ENCODE measurements at regions not wholly inside any gene's neighbourhood (a gene's known extent, or its start where the extent isn't known, plus 50 kb on each side); places are given as distances from the start of the nearest gene placed in this dataset.

DNA sequence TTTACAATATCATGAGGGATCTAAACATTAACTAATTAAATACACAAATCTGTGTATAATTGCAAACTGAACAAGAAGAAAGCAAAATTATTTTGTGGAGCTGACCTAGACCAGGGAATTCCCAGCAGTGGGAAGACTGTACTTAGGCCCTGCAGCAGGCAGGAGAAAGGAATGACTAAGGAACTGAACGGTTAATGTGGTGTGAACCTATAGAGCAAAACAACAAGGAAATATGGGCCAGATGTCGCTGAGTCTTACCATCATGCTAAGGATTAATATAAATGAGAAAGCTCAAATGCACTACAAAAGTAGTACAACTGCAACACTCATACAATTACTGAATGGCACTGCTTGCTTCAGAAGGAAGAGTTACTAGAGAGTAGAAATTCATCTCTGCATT, 120.3 kb upstream of the ATXN3L start:
- no peaks in the 10 kb centered on the region for H3K79me2 ChIP-seq (ENCODE audit: control insufficient read depth, insufficient read depth, low read length)
- 42% methylated on average over 2 of the region's 2 CpGs for WGBS (ENCODE audit: insufficient coverage, insufficient replicate concordance, low lambda C conversion rate, missing lambda C conversion rate)
- no peak for TF ChIP-seq ETV6 (conservative IDR thresholded peaks at IDR 0.05 in 1 of 2, IDR thresholded peaks at IDR 0.05 in 1 of 2; ENCODE audit: borderline replicate concordance in 1 of 2, low read depth in 1 of 2)
- TF ChIP-seq RB1 (IDR thresholded peaks at IDR 0.05; ENCODE audit: borderline replicate concordance), result no peak
- no peak for TF ChIP-seq IKZF2 (IDR thresholded peaks at IDR 0.05)
- no peak for TF ChIP-seq TCF7 (IDR thresholded peaks at IDR 0.05; ENCODE audit: borderline replicate concordance)
- TF ChIP-seq RFX5 (IDR thresholded peaks at IDR 0.05; ENCODE audit: low read depth, low read length), result no peak
- no peak for TF ChIP-seq HDGF (IDR thresholded peaks at IDR 0.05)
- TF ChIP-seq MTA2 (IDR thresholded peaks at IDR 0.05; ENCODE audit: low read depth), result no peak
- no peak for TF ChIP-seq CBX3 (IDR thresholded peaks at IDR 0.05; ENCODE audit: borderline replicate concordance, low read depth)
- TF ChIP-seq, protein P1, sequence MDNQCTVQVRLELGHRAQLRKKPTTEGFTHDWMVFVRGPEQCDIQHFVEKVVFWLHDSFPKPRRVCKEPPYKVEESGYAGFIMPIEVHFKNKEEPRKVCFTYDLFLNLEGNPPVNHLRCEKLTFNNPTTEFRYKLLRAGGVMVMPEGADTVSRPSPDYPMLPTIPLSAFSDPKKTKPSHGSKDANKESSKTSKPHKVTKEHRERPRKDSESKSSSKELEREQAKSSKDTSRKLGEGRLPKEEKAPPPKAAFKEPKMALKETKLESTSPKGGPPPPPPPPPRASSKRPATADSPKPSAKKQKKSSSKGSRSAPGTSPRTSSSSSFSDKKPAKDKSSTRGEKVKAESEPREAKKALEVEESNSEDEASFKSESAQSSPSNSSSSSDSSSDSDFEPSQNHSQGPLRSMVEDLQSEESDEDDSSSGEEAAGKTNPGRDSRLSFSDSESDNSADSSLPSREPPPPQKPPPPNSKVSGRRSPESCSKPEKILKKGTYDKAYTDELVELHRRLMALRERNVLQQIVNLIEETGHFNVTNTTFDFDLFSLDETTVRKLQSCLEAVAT (IDR thresholded peaks at IDR 0.05), result no peak
- no peak for TF ChIP-seq JUND (IDR thresholded peaks at IDR 0.05; ENCODE audit: low read depth, low read length)
- no TSS peak for BruUV-seq (replicated peaks)
- H3K9me3 ChIP-seq (replicated peaks; ENCODE audit: control insufficient read depth, insufficient read depth, low read length), result no peaks in the 10 kb centered on the region; the same call in 2 of the 3 replicates
- no peak for ATAC-seq
- RAD21 ChIA-PET (ENCODE audit: unreplicated experiment), result interaction anchor here (0.5 kb wide), 1 partner anchor 16 kb away, joined by 3 read pairs; no protein-coding TSS in a partner anchor
- CTCF ChIA-PET, result no interaction called here
- H3K4me2 ChIP-seq (ENCODE audit: control insufficient read depth, insufficient read depth), result no peak overlapping the region
- FAIRE-seq, result no peak
- H3K4me1 ChIP-seq (ENCODE audit: control insufficient read depth, insufficient read depth, low read length), result no peaks in the 10 kb centered on the region
- no peak overlapping the region for H3K9ac ChIP-seq (ENCODE audit: control insufficient read depth, insufficient read depth, low read length)
- in situ Hi-C loops (cut with MboI), result no loop called here
- SMC1A ChIA-PET (ENCODE audit: uncharacterized antibody, unreplicated experiment), result interaction anchor here (1.1 to 1.2 kb wide), 2 partner anchors 10 to 38 kb away, joined by 3 read pairs; no protein-coding TSS in a partner anchor
- POLR2A ChIA-PET, result interaction anchor here (0.6 to 1.0 kb wide), 2 partner anchors 12 to 216 kb away, joined by 4 read pairs; no protein-coding TSS in a partner anchor
- no peak for DNase-seq (ENCODE audit: low read depth, low spot score)
- H3K27ac ChIP-seq (ENCODE audit: control insufficient read depth, insufficient read depth), result no peak overlapping the region
- H2AFZ ChIP-seq (ENCODE audit: control insufficient read depth, low read depth, low read length), result no peak overlapping the region
- H4K20me1 ChIP-seq (ENCODE audit: control insufficient read depth, insufficient read depth), result no peaks in the 10 kb centered on the region
- intact Hi-C loops (cut with micrococcal nuclease; ENCODE audit: unreplicated experiment), result no loop called here
- H3K36me3 ChIP-seq (ENCODE audit: control insufficient read depth in 2 of 2, insufficient read depth in 2 of 2, low read length in 1 of 2), result no peaks in the 10 kb centered on the region
- no peak overlapping the region for H3K4me3 ChIP-seq
- H3K27me3 ChIP-seq (replicated peaks in 1 of 2; ENCODE audit: control insufficient read depth in 2 of 2, insufficient read depth in 2 of 2, low read length in 1 of 2), result no peaks in the 10 kb centered on the region
